ENCODE measurements at regions not wholly inside any gene's neighbourhood (a gene's known extent, or its start where the extent isn't known, plus 50 kb on each side); places are given as distances from the start of the nearest gene placed in this dataset.

- Mint-ChIP-seq H3K27me3 (ENCODE audit: insufficient read depth, low read depth, poor library complexity) (peaks cover 69% of the 10 kb centered on the region), H3K4me1 (peaks cover 15% of the 10 kb centered on the region), H3K9me3 (no peaks in the 10 kb centered on the region; the same call in 2 of the 3 replicates), H3K36me3 (ENCODE audit: low read depth) (no peaks in the 10 kb centered on the region), H3K27ac (no peak overlapping the region), H3K4me3 (peak overlapping the region; percentile 62)
- Histone ChIP-seq H3K4me3 (peak overlapping the region; percentile 63), H3K4me2 (peak overlapping the region; percentile 93), H3K79me2 (replicated peaks; ENCODE audit: insufficient read depth) (no peaks in the 10 kb centered on the region), H3K27me3 (ENCODE audit: insufficient read depth) (peaks cover 87% of the 10 kb centered on the region), H3K4me1 (ENCODE audit: insufficient read depth) (peaks cover 7% of the 10 kb centered on the region), H2AFZ (peak overlapping the region; percentile 72; the same call in 1 of the 2 replicates), H4K20me1 (replicated peaks; ENCODE audit: insufficient read depth) (peaks cover 4% of the 10 kb centered on the region; the same call in 1 of the 2 replicates), H3F3A (replicated peaks; ENCODE audit: low read depth) (no peaks in the 10 kb centered on the region), H3K9me2 (ENCODE audit: insufficient read depth) (no peaks in the 10 kb centered on the region), H3K36me3 (ENCODE audit: insufficient read depth) (no peaks in the 10 kb centered on the region), H3K27ac (ENCODE audit: low read depth) (no peak overlapping the region)
- ATAC-seq, result no peak
- TF ChIP-seq CTCF (conservative IDR thresholded peaks at IDR 0.05; ENCODE audit: low read depth in 2 of 2), result no peak
- no peak for TF ChIP-seq REST (IDR thresholded peaks at IDR 0.05; ENCODE audit: unreplicated experiment)
- peak; percentile 76 for TF ChIP-seq EZH2 (IDR thresholded peaks at IDR 0.05; ENCODE audit: low read depth, unreplicated experiment)
- TF ChIP-seq NANOG (IDR thresholded peaks at IDR 0.05; ENCODE audit: borderline replicate concordance), result no peak
- no peak for TF ChIP-seq CREB1 (CRISPR knock-in tag; IDR thresholded peaks at IDR 0.05; ENCODE audit: low read depth)
- TF ChIP-seq ZNF331 (CRISPR knock-in tag; IDR thresholded peaks at IDR 0.05; ENCODE audit: low read depth), result no peak
- TF ChIP-seq ETS1 (IDR thresholded peaks at IDR 0.05), result no peak
- DNase-seq (ENCODE audit: low spot score), result no peak
Measured at GRCh38 chr1:47708019-47708535, 270.2 kb downstream of the FOXD2 start.

- H3K4me3 ChIP-seq, result peak overlapping the region; percentile 63
- Mint-ChIP-seq H3K36me3 (ENCODE audit: low read depth) (no peaks in the 10 kb centered on the region), H3K27ac (no peak overlapping the region), H3K4me3 (peak overlapping the region; percentile 74), H3K4me1 (peaks cover 17% of the 10 kb centered on the region), H3K27me3 (ENCODE audit: insufficient read depth, low read depth, poor library complexity) (peaks cover 74% of the 10 kb centered on the region), H3K9me3 (no peaks in the 10 kb centered on the region; the same call in 2 of the 3 replicates)
- H3K9me2 ChIP-seq (ENCODE audit: insufficient read depth), result no peaks in the 10 kb centered on the region
- ATAC-seq (peak; percentile 7), DNase-seq (ENCODE audit: low spot score) (no peak)
- H3K79me2 ChIP-seq (replicated peaks; ENCODE audit: insufficient read depth), result no peaks in the 10 kb centered on the region
- H3K36me3 ChIP-seq (ENCODE audit: insufficient read depth), result no peaks in the 10 kb centered on the region
- H3F3A ChIP-seq (replicated peaks; ENCODE audit: low read depth), result no peaks in the 10 kb centered on the region
- no peak overlapping the region for H3K27ac ChIP-seq (ENCODE audit: low read depth)
- peaks cover 3% of the 10 kb centered on the region; the same call in 1 of the 2 replicates for H4K20me1 ChIP-seq (replicated peaks; ENCODE audit: insufficient read depth)
- peaks cover 7% of the 10 kb centered on the region for H3K4me1 ChIP-seq (ENCODE audit: insufficient read depth)
- peak overlapping the region; percentile 93 for H3K4me2 ChIP-seq
- H3K27me3 ChIP-seq (ENCODE audit: insufficient read depth), result peaks cover 93% of the 10 kb centered on the region
- peak overlapping the region; percentile 97 for H2AFZ ChIP-seq
- TF ChIP-seq ZNF462 (CRISPR knock-in tag; IDR thresholded peaks at IDR 0.05) (no peak), NANOG (IDR thresholded peaks at IDR 0.05; ENCODE audit: borderline replicate concordance) (no peak), EZH2phosphoT487 (IDR thresholded peaks at IDR 0.05; ENCODE audit: unreplicated experiment) (peak; percentile 74)
Measured at GRCh38 chr1:47708658-47709018, 270.8 kb downstream of the FOXD2 start.
